Activated effector memory CD4-positive, alpha-beta T cell treated with Interleukin-2 at 50 U/mL for 16 hours (primary cell): ENCODE measurements at regions not wholly inside any gene's neighbourhood (a gene's known extent, or its start where the extent isn't known, plus 50 kb on each side); places are given as distances from the start of the nearest gene placed in this dataset.
"Not testable (repeated sequence)": the region's sequence is repeated elsewhere in the genome, so short reads cannot be mapped to it uniquely, and the experiment has no call there.

ENCODE experiments used
- DNase-seq: peaks from one replicate; pipeline ENCODE4 v3.0.0-alpha.2; 2020

GRCh38 chr9:39567396-39567795 is 211.9 kb downstream of the SPATA31A1 start:
- not testable (repeated sequence) for DNase-seq

DNA sequence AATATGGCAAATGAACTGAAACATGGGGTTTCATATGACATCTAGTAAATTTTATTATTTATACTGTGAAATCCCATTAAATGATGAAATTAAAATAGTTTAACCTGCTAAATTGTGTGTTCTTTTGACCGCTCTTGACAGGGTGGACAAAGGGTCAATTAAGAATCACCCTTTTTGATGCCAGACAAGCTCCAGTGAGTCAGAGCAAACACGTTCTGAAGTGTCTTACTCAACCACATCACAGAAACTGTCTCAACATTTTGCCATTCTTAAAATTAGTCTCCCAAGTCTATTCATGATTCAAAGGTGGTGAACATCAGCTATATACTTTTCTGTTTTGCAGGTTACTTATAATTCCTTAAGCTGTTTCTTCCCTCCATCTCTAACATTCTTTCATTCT is 213.4 kb downstream of the SPATA31A1 start:
- not testable (repeated sequence) for DNase-seq

- DNase-seq: not testable (repeated sequence)
Measured at GRCh38 chr9:39573024-39574022, 217.9 kb downstream of the SPATA31A1 start.

GRCh38 chr9:39579000-39579399 is 223.5 kb downstream of the SPATA31A1 start:
- not testable (repeated sequence) for DNase-seq

DNA sequence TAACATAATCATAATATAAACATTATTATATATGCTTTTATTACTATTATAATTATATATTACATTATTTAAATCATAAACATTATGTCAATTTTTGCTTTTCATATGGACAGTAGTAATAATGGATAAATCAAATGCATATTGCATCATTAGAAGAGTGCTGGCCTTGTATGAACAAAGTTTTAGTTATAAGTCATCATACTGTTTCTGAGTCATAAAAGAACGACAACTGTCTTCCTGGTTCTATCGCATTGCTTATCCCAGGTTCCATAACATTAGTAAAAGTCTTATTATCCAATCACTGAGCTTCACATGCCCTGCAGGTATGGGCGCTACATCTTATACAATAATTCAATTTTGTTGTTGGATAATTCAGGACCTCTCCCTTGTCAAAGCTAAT is 225.8 kb downstream of the SPATA31A1 start:
- not testable (repeated sequence) for DNase-seq

DNA sequence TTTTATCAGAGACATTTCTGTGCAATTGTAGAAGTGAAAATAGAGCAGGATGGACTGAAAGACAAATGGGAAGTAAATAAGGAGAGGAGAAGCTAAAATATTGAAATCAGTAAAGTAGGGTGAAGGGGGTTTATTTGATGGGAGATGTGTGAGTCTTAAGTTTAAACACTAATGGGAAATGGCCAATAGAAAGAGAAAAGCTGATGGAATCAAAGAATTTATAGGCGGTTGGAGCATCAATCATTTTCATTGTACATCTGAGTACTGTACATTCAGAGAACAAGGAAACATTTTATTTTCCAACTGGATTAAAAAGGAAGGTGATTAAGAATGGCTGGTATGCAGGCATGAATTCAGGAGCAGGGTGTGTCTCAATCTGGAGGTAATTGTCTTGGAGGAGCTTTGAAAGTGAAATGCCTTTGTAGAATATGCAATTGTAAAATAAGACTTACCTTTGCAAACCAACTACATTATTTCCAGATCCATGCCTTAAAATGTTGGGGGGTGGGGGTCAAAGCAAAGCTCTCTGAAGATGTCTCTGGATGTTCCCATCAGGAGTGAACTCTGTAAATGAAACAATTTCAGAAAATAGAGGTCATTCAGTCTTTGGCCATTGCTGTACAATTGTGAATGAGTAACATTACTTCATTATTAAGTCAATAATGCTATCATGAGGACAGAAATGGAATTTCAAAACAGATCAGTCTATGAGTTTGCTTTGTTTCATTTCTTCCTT is 227.4 kb downstream of the SPATA31A1 start:
- DNase-seq: not testable (repeated sequence)

GRCh38 chr9:39583413-39583747 is 227.9 kb downstream of the SPATA31A1 start:
- not testable (repeated sequence) for DNase-seq

- not testable (repeated sequence) for DNase-seq
Measured at GRCh38 chr9:39585233-39585632, 229.8 kb downstream of the SPATA31A1 start.

GRCh38 chr9:39587844-39588499 is 232.5 kb downstream of the SPATA31A1 start:
- DNase-seq: no peak

DNA sequence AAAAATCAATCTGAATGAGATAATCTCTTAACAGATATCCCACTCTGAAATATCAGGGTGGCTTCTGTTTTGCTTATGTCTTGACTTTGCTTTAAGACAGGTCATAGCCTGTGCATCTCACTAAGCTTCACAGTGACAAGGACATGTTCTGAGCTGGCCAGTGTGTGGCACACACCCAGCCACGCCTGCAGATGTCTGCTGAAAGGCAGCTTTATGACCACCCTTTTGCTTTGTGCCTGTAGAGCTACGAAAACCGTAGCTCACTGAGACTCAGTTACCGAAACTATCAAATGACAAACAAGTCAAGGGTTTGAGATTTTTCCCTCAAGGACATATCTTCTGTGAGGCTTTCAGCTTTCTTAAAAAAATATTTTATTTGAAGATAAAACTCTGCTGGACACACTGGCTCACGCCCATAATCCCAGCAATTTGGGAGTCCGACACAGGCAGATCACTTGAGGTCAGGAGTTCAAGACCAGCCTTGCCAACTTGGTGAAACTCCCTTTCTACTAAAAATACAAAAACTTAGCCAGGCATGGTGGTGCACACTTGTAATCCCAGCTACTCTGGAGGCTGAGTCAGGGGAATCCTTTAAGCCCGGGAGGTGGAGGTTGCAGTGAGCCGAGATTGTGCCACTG is 233.2 kb downstream of the SPATA31A1 start:
- DNase-seq: no peak

- DNase-seq: not testable (repeated sequence)
Measured at GRCh38 chr9:39604089-39604488, 248.6 kb downstream of the SPATA31A1 start.

DNA sequence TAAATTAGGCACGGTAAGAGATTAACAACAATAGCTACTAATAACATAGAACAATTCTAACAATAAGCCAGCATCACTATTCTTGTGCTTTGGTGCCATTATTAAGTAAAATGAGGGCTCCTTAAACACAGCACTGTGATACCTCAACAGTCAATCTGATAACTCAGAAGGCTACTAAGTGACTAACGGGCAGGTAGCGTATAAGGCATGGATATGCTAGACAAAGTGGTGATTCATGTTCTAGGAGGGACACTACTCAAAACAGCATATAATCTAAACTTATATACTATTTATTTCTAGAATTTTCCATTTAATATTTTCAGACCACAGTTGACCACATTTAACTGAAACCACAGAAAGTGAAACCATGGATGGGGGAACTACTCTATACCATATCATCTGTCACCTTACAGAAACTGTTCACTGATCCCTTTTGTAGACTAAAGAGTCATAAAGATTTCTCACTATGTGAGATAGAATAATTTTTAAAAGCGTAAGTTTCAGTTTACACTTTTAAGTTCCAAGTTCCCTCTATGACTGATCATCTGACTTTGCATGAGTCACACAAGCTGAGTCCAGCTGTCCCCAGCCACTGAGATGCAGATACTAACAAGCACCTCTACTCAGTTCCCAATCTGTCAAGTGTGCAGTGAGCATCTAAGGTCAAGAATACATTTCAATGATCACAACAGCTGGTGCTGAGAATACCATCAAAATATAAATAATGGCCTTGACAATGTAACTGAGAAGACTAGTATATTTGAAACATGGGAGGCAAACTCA is 256.2 kb downstream of the SPATA31A1 start:
- not testable (repeated sequence) for DNase-seq

DNA sequence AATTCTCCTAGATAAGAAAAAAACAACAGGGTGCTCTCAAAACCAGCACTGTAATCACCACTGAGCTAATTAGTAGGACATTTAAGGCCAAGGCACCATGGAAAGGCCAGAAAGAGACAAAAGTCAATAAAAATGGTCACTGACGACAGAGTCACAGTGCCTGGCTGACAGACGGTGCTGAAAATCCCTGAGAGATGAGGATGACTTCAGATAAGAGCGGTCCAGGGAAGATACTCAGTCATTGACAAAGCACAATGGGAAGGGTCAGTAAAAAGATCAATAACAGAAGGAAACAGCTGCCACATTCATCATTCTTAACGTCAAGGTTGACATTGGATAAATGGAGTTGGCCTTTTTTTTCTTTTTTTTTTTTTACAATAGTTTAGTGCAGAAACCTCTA is 261.0 kb downstream of the SPATA31A1 start:
- not testable (repeated sequence) for DNase-seq

DNA sequence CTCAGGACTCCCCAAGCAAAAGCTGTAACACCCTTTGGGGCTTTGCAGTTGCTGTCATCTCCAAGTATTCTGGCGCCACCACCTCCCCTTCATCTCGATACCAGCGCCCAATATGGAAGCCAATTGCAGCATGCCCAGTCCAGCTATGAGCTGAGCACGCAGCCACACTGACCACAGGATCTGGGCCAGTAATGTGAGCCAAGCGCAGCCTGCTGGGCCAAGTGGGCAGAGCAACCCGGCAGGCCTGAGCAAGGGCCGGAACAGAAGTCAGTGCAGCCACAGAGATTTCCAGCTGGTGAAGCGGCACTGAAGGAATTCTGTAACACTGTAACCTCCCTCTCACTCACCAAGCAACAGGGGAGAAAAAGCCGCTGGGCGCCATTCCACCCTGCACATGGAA is 268.6 kb downstream of the SPATA31A1 start:
- not testable (repeated sequence) for DNase-seq

GRCh38 chr9:39632071-39632470 is 276.6 kb downstream of the SPATA31A1 start:
- DNase-seq: not testable (repeated sequence)

DNA sequence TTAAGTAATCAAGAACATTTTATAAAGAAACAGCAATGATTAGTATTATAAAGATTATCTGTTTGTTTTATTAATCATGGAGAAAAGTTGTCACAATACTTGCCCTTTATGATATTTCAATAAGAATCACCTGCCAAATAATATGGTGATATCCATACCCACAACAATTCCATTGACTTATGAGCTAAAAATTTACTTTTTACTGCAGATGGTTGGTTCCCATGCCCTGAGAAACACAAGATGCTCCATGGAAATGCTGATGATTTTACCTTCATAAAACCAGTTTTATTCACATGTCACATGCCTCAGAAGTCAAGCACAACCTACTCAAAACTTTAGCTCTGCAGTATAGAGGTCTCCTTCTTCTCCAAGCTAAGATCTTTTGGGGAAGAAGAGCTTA is 293.6 kb downstream of the SPATA31A1 start:
- not testable (repeated sequence) for DNase-seq

- not testable (repeated sequence) for DNase-seq
Measured at GRCh38 chr9:39656960-39657603, 301.6 kb downstream of the SPATA31A1 start.

- not testable (repeated sequence) for DNase-seq
Measured at GRCh38 chr9:39663020-39663419, 307.6 kb downstream of the SPATA31A1 start.

DNA sequence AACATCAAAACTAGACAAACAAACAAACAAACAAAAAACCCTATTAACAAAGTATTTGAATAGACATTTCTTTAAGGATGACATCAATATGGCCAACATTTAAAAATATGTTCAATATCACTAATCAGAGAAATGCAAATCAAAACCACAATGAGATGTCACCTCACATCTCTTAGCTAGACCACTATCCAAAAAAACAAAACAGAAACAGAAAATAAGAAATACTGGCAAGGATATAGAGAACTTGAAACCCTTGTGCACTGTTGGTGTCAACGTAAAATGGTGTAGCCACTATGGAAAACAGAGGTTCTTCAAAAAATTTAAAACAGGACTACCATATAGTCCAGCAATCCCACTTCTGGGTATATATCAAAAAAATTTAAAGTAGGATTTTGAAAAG is 308.2 kb downstream of the SPATA31A1 start:
- DNase-seq: not testable (repeated sequence)

- DNase-seq: not testable (repeated sequence)
Measured at GRCh38 chr9:39665020-39665419, 309.6 kb downstream of the SPATA31A1 start.
